H9 (cell line): ENCODE measurements at regions not wholly inside any gene's neighbourhood (a gene's known extent, or its start where the extent isn't known, plus 50 kb on each side); places are given as distances from the start of the nearest gene placed in this dataset.

Source experiments
- DNase-seq: peaks from one replicate; pipeline ENCODE4 v3.0.0-alpha.2; 2017
- H2AFZ ChIP-seq: one replicate; pipeline ENCODE4 v1.6.1; 2013; ENCODE audit warnings: mild to moderate bottlenecking, low read length, control low read depth, moderate library complexity
- H2AK5ac ChIP-seq: 2 replicates; pipeline ENCODE4 v1.6.1; 2013; ENCODE audit warnings: low read length, control low read depth, mixed read lengths; ENCODE audit not compliant: insufficient read length
- H2BK120ac ChIP-seq: one replicate; pipeline ENCODE4 v1.6.1; 2013; ENCODE audit warnings: low read depth, mild to moderate bottlenecking, low read length, control low read depth, inconsistent platforms; ENCODE audit not compliant: poor library complexity, severe bottlenecking
- H2BK12ac ChIP-seq: 2 replicates; pipeline ENCODE4 v1.6.1; 2013; ENCODE audit warnings: low read length, control low read depth, mixed read lengths, low read depth; ENCODE audit not compliant: insufficient read length
- H2BK15ac ChIP-seq: 2 replicates; pipeline ENCODE4 v1.6.1; 2013; ENCODE audit warnings: low read depth, low read length, control low read depth
- H2BK20ac ChIP-seq: one replicate; pipeline ENCODE4 v1.6.1; 2013; ENCODE audit warnings: low read depth, mild to moderate bottlenecking, low read length, control low read depth, inconsistent platforms; ENCODE audit not compliant: poor library complexity, severe bottlenecking
- H2BK5ac ChIP-seq: 2 replicates; pipeline ENCODE4 v1.6.1; 2013; ENCODE audit warnings: low read length, control low read depth, mixed read lengths; ENCODE audit not compliant: insufficient read length
- H3K14ac ChIP-seq: 2 replicates; pipeline ENCODE4 v1.6.1; 2013; ENCODE audit warnings: low read length, control low read depth; ENCODE audit not compliant: insufficient read depth
- H3K18ac ChIP-seq: 2 replicates; pipeline ENCODE4 v1.6.1; 2013; ENCODE audit warnings: low read depth, mild to moderate bottlenecking, mixed read lengths, low read length, control low read depth; ENCODE audit not compliant: insufficient read length
- H3K23ac ChIP-seq: 2 replicates; pipeline ENCODE4 v1.6.1; 2013; ENCODE audit warnings: low read length, control low read depth, mixed read lengths, low read depth; ENCODE audit not compliant: insufficient read length
- H3K23me2 ChIP-seq: 2 replicates; pipeline ENCODE4 v1.6.1; 2013; ENCODE audit warnings: low read depth, mild to moderate bottlenecking, mixed read lengths, low read length, control low read depth; ENCODE audit not compliant: insufficient read length, poor library complexity, severe bottlenecking
- H3K27ac ChIP-seq: 2 replicates; pipeline ENCODE4 v1.5.1; 2013; ENCODE audit warnings: low read length, control low read depth, mixed read lengths, low read depth; ENCODE audit not compliant: insufficient read length
- H3K27me3 ChIP-seq: 2 replicates; pipeline ENCODE4 v1.6.1; 2013; ENCODE audit warnings: low read length, control low read depth, inconsistent platforms; ENCODE audit not compliant: insufficient read depth
- H3K4ac ChIP-seq: 2 replicates; pipeline ENCODE4 v1.6.1; 2013; ENCODE audit warnings: low read depth, mild to moderate bottlenecking, control low read depth, inconsistent platforms, low read length, moderate library complexity
- H3K4me1 ChIP-seq: 2 replicates; pipeline ENCODE4 v1.6.1; 2013; ENCODE audit warnings: low read length, control low read depth, inconsistent platforms; ENCODE audit not compliant: insufficient read depth
- H3K4me2 ChIP-seq: 2 replicates; pipeline ENCODE4 v1.6.1; 2013; ENCODE audit warnings: low read length, control low read depth, mixed read lengths; ENCODE audit not compliant: insufficient read length, insufficient read depth
- H3K56ac ChIP-seq: 2 replicates; pipeline ENCODE4 v1.6.1; 2013; ENCODE audit warnings: low read depth, mild to moderate bottlenecking, mixed read lengths, low read length, control low read depth; ENCODE audit not compliant: insufficient read length
- H3K79me1 ChIP-seq: 2 replicates; pipeline ENCODE4 v1.6.1; 2013; ENCODE audit warnings: low read depth, mild to moderate bottlenecking, moderate library complexity, low read length, control low read depth, inconsistent platforms; ENCODE audit not compliant: insufficient read depth, poor library complexity, severe bottlenecking
- H3K79me2 ChIP-seq: 2 replicates; pipeline ENCODE4 v1.6.1; 2013; ENCODE audit warnings: low read length, control low read depth, inconsistent platforms; ENCODE audit not compliant: insufficient read depth
- H3K9ac ChIP-seq: 2 replicates; pipeline ENCODE4 v1.6.1; 2013; ENCODE audit warnings: low read length, control low read depth, mixed read lengths; ENCODE audit not compliant: insufficient read length; ENCODE audit errors: extremely low read depth
- H3K9me3 ChIP-seq: one replicate; pipeline ENCODE4 v1.6.1; 2013; ENCODE audit warnings: low read depth, low read length, inconsistent platforms; ENCODE audit not compliant: control insufficient read depth
- H3T11ph ChIP-seq: one replicate; pipeline ENCODE4 v1.6.1; 2013; ENCODE audit warnings: mild to moderate bottlenecking, low read length, control low read depth, inconsistent platforms
- H4K20me1 ChIP-seq: one replicate; pipeline ENCODE4 v1.6.1; 2013; ENCODE audit not compliant: control insufficient read depth, insufficient read length, insufficient read depth
- H4K5ac ChIP-seq: 2 replicates; pipeline ENCODE4 v1.6.1; 2013; ENCODE audit warnings: low read depth, mild to moderate bottlenecking, mixed read lengths, low read length, control low read depth; ENCODE audit not compliant: insufficient read length
- H4K8ac ChIP-seq: replicated peaks from 2 replicates; pipeline ENCODE4 v1.6.1; 2013; ENCODE audit warnings: low read length, control low read depth, mixed read lengths, low read depth; ENCODE audit not compliant: insufficient read length
- H4K91ac ChIP-seq: 2 replicates; pipeline ENCODE4 v1.6.1; 2013; ENCODE audit warnings: low read depth, mild to moderate bottlenecking, moderate library complexity, mixed read lengths, low read length, control low read depth; ENCODE audit not compliant: insufficient read length
- H3K27ac Mint-ChIP-seq, 3 experiments: 2 replicates in 2 of 3; 3 replicates in 1 of 3; pipeline ENCODE4 v1.8.0; 2020 to 2021; ENCODE audit warnings: mixed read lengths in 3 of 3, mild to moderate bottlenecking in 1 of 3, moderate library complexity in 1 of 3
- H3K27me3 Mint-ChIP-seq: 2 replicates; pipeline ENCODE4 v1.8.0; 2021; ENCODE audit warnings: low read depth, mild to moderate bottlenecking, moderate library complexity, mixed read lengths
- H3K36me3 Mint-ChIP-seq, 3 experiments: 2 replicates in 2 of 3; 3 replicates in 1 of 3; pipeline ENCODE4 v1.8.0; 2020 to 2021; ENCODE audit warnings: low read depth in 3 of 3, mixed read lengths in 3 of 3; ENCODE audit not compliant: insufficient read depth in 1 of 3
- H3K4me1 Mint-ChIP-seq, 2 experiments: 2 replicates each; pipeline ENCODE4 v1.8.0; 2020; ENCODE audit warnings: mixed read lengths in 2 of 2
- H3K4me3 Mint-ChIP-seq, 2 experiments: 2 replicates in 1 of 2; 3 replicates in 1 of 2; pipeline ENCODE4 v1.8.0; 2020 to 2021; ENCODE audit warnings: mild to moderate bottlenecking in 2 of 2, mixed read lengths in 2 of 2, moderate library complexity in 1 of 2
- H3K9me3 Mint-ChIP-seq, 2 experiments: 2 replicates in 1 of 2; 3 replicates in 1 of 2; pipeline ENCODE4 v1.8.0; 2020; ENCODE audit warnings: mild to moderate bottlenecking in 2 of 2, mixed read lengths in 2 of 2, moderate library complexity in 1 of 2
- CTCF ChIP-seq: fragments of 200-600 bp; sonication (generic); conservative IDR thresholded peaks from 3 replicates; pipeline ENCODE4 v1.8.0; 2021; ENCODE audit warnings: antibody characterized with exemption, mild to moderate bottlenecking
- WGBS: extraction: QIAGEN DNeasy Blood & Tissue Kit; methylation state at CpG from one replicate; pipeline ENCODE4 v1.1.7; 2013; ENCODE audit warnings: missing lambda C conversion rate, low lambda C conversion rate, mixed read lengths; ENCODE audit not compliant: insufficient read length; ENCODE audit errors: extremely low coverage; 5-methylcytosine and 5-hydroxymethylcytosine counted together

GRCh38 chr13:80603351-80603750, 262.4 kb upstream of the SPRY2 start:
- Mint-ChIP-seq H3K36me3 (no peaks in the 10 kb centered on the region), H3K27me3 (no peaks in the 10 kb centered on the region), H3K9me3 (no peaks in the 10 kb centered on the region; a peak in 1 of 5 replicates), H3K27ac (no peak overlapping the region), H3K4me1 (peaks cover 6 to 14% of the 10 kb centered on the region in 2 experiments; a peak in 3 of 4 replicates), H3K4me3 (no peak overlapping the region)
- no peak overlapping the region for H2BK15ac ChIP-seq
- no peak overlapping the region for H2BK120ac ChIP-seq
- H3K4ac ChIP-seq = no peak overlapping the region
- no peak overlapping the region for H4K5ac ChIP-seq
- no peak overlapping the region for H2BK5ac ChIP-seq
- H3K23ac ChIP-seq = no peak overlapping the region
- no peak overlapping the region for H2AK5ac ChIP-seq
- no peaks in the 10 kb centered on the region for H3K79me1 ChIP-seq
- no peak overlapping the region for H2BK20ac ChIP-seq
- H3K18ac ChIP-seq = no peak overlapping the region
- H4K20me1 ChIP-seq = no peaks in the 10 kb centered on the region
- no CpG with 5 or more reads among the region's 1 CpG for WGBS
- no peaks in the 10 kb centered on the region for H3K27me3 ChIP-seq
- no peak overlapping the region for H2BK12ac ChIP-seq
- no peak overlapping the region for H4K91ac ChIP-seq
- no peak overlapping the region for H3K27ac ChIP-seq
- H3K56ac ChIP-seq = no peak overlapping the region
- H4K8ac ChIP-seq = no peak overlapping the region
- no peak overlapping the region for H2AFZ ChIP-seq
- TF ChIP-seq CTCF = no peak
- H3K79me2 ChIP-seq = no peaks in the 10 kb centered on the region
- peaks cover 2% of the 10 kb centered on the region; the same call in 1 of the 2 replicates for H3K4me1 ChIP-seq
- DNase-seq = no peak
- H3K14ac ChIP-seq = no peak overlapping the region
- no peak overlapping the region for H3K4me2 ChIP-seq
- H3K9me3 ChIP-seq = no peaks in the 10 kb centered on the region
- no peak overlapping the region for H3T11ph ChIP-seq
- no peaks in the 10 kb centered on the region for H3K23me2 ChIP-seq
- no peak overlapping the region for H3K9ac ChIP-seq
